MG63 (cell line): ENCODE measurements at regions not wholly inside any gene's neighbourhood (a gene's known extent, or its start where the extent isn't known, plus 50 kb on each side); places are given as distances from the start of the nearest gene placed in this dataset.

Source experiments
- DNase-seq: peaks from one replicate; pipeline ENCODE4 v3.0.0-alpha.2; 2020
- H3K27me3 ChIP-seq: fragments of 250-450 bp; sonication (Bioruptor Pico); 2 replicates; pipeline ENCODE4 v1.5.1; 2020; ENCODE audit warnings: mild to moderate bottlenecking, moderate library complexity
- H3K36me3 ChIP-seq: fragments of 250-450 bp; sonication (Bioruptor Pico); 2 replicates; pipeline ENCODE4 v1.5.1; 2020; ENCODE audit warnings: mild to moderate bottlenecking, moderate library complexity
- H3K4me3 ChIP-seq: fragments of 250-450 bp; sonication (Bioruptor Pico); 2 replicates; pipeline ENCODE4 v1.5.1; 2020; ENCODE audit warnings: mild to moderate bottlenecking, moderate library complexity
- H3K9me3 ChIP-seq: fragments of 250-450 bp; sonication (Bioruptor Pico); 2 replicates; pipeline ENCODE4 v1.5.1; 2020; ENCODE audit warnings: mild to moderate bottlenecking, moderate library complexity

DNA sequence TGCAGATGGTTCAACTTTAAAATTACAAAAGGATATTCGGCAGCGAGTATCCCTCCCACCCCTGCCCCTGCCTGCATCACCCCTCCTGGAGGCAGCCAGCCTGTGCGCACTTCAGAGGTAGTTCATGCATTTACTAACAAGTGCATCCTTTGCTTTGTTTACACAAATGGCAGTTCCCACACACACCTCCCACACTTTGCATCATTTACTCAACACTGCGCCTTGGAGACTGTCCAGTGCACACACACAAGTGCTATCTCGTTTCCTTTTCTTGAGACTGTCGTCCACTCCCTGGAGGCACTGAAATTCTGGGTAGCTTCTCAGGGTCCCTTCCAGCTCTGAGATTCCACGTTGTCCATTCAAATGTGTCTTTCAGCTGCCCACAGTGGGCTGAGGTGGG, 53.1 kb upstream of the VSX1 start:
- Histone ChIP-seq H3K4me3 (no peak overlapping the region), H3K36me3 (no peaks in the 10 kb centered on the region), H3K9me3 (no peaks in the 10 kb centered on the region), H3K27me3 (no peaks in the 10 kb centered on the region)
- no peak for DNase-seq

DNA sequence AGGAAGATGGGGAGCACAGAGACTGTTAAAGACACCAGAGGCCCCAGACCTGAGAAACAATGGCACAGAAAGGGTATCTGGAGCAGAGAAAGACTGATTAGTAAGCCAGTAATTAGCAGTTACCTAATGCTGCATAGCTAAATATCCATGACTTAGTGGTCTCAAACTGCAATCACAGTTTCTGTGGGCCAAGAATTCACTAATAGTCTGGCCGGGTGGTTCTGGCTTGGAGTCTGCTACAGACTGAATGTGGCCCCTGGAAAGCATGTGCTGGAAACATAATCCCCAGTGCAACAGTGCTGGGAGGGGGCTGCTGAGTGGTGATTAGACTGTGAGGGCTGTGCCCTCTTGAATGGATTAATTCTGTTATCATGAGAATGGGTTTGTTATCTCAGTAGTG, 54.1 kb upstream of the VSX1 start:
- no peaks in the 10 kb centered on the region for H3K36me3 ChIP-seq
- H3K27me3 ChIP-seq: no peaks in the 10 kb centered on the region
- no peak for DNase-seq
- no peaks in the 10 kb centered on the region for H3K9me3 ChIP-seq
- H3K4me3 ChIP-seq: no peak overlapping the region

DNA sequence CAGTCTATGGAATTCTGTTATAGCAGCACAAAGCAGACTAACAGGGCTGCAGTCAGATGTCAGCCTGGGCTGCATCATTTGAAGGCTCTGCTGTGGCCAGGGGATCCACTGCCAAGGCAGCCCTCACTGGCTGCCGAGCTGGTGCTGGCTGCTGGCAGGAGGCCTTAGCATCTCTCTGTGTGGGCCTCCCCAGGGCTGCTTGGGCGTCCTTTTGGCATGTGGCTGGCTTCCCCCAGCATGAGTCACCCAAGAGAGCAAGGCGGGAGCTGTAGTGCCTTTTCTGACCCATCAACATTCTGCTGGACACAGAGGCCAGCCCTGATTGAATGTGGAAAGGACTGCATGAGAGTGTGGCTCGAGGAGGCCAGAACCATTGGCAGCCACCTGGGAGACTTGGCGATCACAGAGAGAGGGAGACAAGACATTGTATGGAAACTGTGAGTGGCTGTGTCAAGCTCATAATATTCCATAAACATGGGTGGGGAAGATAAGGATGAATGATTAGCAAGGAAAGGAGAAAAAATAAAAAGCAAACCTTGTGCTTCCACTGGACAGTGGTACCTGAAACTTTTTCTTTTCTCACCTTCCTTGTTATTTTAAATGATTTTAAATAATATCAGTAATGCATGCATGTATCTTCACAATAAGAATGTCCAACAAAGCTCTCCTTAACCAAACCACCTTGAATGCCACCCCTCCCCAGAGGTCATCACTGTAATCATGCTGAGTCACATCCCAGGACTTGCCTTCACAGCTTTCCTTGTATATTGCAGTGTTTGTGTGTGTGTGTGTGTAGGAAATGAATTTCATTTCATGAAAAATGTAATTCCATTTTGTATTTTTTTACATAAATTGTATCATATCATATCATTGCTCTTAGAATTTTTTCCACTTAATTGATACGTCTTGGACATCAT, 55.0 kb upstream of the VSX1 start:
- H3K36me3 ChIP-seq: no peaks in the 10 kb centered on the region
- H3K4me3 ChIP-seq: no peak overlapping the region
- H3K27me3 ChIP-seq: no peaks in the 10 kb centered on the region
- H3K9me3 ChIP-seq: no peaks in the 10 kb centered on the region
- DNase-seq: peak; percentile 97

DNA sequence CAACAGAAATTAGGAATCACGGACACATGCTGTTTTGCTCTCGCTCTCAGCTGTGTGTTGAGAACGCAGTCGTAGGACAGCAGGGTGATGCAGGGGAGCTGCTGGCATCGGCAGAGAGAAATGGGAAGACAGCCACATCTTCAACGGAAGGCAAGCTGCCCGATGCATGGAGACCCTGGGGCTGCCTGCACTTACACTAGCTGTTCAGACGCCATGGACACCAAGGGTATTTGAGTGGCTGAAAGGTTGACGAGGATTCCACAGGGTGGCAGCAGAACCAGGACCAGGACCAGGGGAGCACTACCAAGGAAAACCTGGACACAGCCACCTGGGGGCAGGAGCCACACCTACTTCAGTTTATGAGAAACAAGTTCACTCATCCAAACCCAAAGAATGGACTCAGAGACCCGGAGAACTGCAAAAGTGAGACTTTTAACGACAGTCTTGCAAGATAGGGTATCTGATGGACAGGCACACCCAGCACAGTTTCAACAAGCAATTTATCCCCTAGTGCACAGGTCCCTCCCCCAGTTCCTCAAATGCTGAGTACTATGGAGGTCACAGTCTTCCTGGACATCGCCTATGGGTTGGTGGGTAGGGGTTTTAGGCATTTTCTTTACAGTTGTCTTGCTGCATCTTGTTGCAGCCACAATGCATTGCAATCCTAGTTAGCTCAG, 56.3 kb upstream of the ENTPD6 start:
- Histone ChIP-seq H3K27me3 (no peaks in the 10 kb centered on the region), H3K9me3 (no peaks in the 10 kb centered on the region)
- DNase-seq: no peak

DNA sequence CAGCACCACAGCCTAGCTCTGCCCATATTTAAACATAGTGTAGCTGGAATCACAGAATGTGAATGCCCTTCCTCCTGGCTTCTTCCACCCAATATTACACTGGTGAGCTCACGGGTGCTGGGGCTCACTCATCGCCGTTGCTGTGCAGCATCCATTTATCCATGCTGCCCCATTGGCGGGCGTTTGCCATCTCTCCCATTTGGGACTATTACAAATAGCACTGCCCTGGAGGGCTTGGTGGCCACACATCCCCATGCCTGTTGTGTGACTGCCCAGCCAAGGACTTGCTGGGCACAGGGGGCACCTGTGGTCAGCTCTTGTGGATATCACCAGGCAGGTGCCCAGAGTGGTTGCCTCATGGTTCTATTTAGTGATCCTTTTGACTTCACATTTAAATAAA, 54.5 kb upstream of the ENTPD6 start:
- no peak for DNase-seq
- Histone ChIP-seq H3K27me3 (no peaks in the 10 kb centered on the region), H3K36me3 (no peaks in the 10 kb centered on the region), H3K4me3 (no peak overlapping the region), H3K9me3 (no peaks in the 10 kb centered on the region)

More for the DNA sequence above, 56.3 kb upstream of the ENTPD6 start:
- Histone ChIP-seq H3K36me3 (no peaks in the 10 kb centered on the region), H3K4me3 (no peak overlapping the region)

DNA sequence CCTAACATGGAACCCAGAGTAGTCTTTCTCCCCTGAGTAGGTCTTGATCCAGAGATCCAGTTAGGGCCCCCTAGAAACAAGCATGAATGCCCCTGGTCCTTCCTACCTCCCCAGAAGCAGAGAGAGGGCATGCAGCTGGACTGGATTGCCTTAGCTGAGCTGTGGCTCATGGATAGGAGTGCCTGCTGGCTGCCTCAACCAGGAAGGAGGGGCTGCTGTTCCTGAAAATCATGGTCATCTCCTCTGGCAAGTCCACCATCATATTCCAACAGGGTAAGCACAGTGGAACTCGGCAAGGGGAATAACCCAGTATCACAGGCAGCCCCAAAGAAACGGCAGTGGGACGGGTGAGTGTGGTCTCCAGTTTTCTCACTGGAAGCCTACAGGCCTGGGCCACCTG, 53.1 kb upstream of the ENTPD6 start:
- H3K27me3 ChIP-seq: no peaks in the 10 kb centered on the region
- no peaks in the 10 kb centered on the region for H3K36me3 ChIP-seq
- DNase-seq: no peak
- no peak overlapping the region for H3K4me3 ChIP-seq
- H3K9me3 ChIP-seq: no peaks in the 10 kb centered on the region

DNA sequence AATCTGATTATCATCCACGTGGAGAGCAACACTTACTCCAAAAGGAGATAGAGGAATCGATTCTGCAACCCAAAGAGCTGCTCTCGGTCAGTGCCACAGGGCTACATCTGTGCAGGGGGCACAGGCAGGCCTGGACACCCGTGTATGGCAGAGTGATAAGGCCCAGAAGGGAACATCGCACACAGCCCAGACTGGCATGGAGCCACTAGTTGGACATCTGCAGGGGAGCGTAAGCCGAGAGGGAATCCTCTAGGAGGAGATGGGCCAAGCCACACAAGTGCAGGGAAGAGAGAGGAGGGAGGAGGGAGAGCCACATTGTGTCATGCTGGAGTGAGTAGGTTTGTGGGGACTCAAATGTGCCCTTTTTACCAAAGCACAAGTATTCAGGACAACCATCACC, 50.4 kb upstream of the ENTPD6 start:
- Histone ChIP-seq H3K27me3 (no peaks in the 10 kb centered on the region), H3K9me3 (no peaks in the 10 kb centered on the region), H3K4me3 (no peak overlapping the region), H3K36me3 (no peaks in the 10 kb centered on the region)
- DNase-seq: no peak
